PC-9 (cell line): ENCODE measurements at regions not wholly inside any gene's neighbourhood (a gene's known extent, or its start where the extent isn't known, plus 50 kb on each side); places are given as distances from the start of the nearest gene placed in this dataset.

ENCODE experiments used
- EZH2 ChIP-seq: fragments of 200-600 bp; sonication (generic); IDR thresholded peaks from 2 replicates; pipeline ENCODE4 v1.8.0; 2017; ENCODE audit warnings: antibody characterized with exemption, low read depth
- TF ChIP-seq, protein P1 (sequence below): fragments of 200-600 bp; sonication (generic); conservative IDR thresholded peaks from 2 replicates; pipeline ENCODE4 v1.6.1; 2017; ENCODE audit warnings: mixed run types, antibody characterized with exemption, mild to moderate bottlenecking, moderate library complexity

DNA sequence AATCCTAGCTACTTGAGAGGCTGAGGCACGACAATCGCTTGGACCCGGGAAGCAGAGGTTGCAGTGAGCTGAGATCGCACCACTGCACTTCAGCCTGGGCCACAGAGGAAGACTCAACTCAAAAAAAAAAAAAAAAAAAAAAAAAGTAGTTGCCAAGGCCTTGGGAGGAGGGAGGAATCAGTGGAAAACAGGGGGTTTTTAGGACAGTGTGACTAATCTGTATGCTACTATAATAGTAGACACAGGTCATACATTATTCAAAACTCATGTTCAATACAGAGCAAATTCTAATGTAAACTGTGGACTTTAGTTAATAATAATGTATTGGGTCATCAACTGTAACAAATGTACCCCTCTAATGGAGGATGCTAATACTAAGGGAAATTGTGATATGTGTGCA lies 51.7 kb upstream of the CTPS1 start:
- TF ChIP-seq, protein P1, sequence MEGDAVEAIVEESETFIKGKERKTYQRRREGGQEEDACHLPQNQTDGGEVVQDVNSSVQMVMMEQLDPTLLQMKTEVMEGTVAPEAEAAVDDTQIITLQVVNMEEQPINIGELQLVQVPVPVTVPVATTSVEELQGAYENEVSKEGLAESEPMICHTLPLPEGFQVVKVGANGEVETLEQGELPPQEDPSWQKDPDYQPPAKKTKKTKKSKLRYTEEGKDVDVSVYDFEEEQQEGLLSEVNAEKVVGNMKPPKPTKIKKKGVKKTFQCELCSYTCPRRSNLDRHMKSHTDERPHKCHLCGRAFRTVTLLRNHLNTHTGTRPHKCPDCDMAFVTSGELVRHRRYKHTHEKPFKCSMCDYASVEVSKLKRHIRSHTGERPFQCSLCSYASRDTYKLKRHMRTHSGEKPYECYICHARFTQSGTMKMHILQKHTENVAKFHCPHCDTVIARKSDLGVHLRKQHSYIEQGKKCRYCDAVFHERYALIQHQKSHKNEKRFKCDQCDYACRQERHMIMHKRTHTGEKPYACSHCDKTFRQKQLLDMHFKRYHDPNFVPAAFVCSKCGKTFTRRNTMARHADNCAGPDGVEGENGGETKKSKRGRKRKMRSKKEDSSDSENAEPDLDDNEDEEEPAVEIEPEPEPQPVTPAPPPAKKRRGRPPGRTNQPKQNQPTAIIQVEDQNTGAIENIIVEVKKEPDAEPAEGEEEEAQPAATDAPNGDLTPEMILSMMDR: no peak
- TF ChIP-seq EZH2: no peak
